ENCODE measurements at regions not wholly inside any gene's neighbourhood (a gene's known extent, or its start where the extent isn't known, plus 50 kb on each side); places are given as distances from the start of the nearest gene placed in this dataset.
A peak's percentile ranks its signal among the peaks of the same experiment; 100 is the strongest.

- no peak overlapping the region for H3K4me3 ChIP-seq (ENCODE audit: low read depth, low read length)
- no peak for DNase-seq (ENCODE audit: low read depth)
- no peak for TF ChIP-seq CTCF (IDR thresholded peaks at IDR 0.05; ENCODE audit: low read depth, low read length)
- no peak for TF ChIP-seq POLR2A (IDR thresholded peaks at IDR 0.05; ENCODE audit: extremely low read depth, insufficient read length)
- no peak for TF ChIP-seq MYC (IDR thresholded peaks at IDR 0.05; ENCODE audit: low read depth, low read length)
- TF ChIP-seq MAX (IDR thresholded peaks at IDR 0.05; ENCODE audit: low read depth, low read length), result no peak
Observed at GRCh38 chr12:124224535-124225110, 70.3 kb upstream of the RFLNA start.

GRCh38 chr12:124225730-124226129, 69.2 kb upstream of the RFLNA start:
- no peak overlapping the region for H3K4me3 ChIP-seq (ENCODE audit: low read depth, low read length)
- no peak for DNase-seq (ENCODE audit: low read depth)
- TF ChIP-seq MAX (IDR thresholded peaks at IDR 0.05; ENCODE audit: low read depth, low read length) (no peak), MYC (IDR thresholded peaks at IDR 0.05; ENCODE audit: low read depth, low read length) (no peak), POLR2A (IDR thresholded peaks at IDR 0.05; ENCODE audit: extremely low read depth, insufficient read length) (no peak), CTCF (IDR thresholded peaks at IDR 0.05; ENCODE audit: low read depth, low read length) (no peak)

DNA sequence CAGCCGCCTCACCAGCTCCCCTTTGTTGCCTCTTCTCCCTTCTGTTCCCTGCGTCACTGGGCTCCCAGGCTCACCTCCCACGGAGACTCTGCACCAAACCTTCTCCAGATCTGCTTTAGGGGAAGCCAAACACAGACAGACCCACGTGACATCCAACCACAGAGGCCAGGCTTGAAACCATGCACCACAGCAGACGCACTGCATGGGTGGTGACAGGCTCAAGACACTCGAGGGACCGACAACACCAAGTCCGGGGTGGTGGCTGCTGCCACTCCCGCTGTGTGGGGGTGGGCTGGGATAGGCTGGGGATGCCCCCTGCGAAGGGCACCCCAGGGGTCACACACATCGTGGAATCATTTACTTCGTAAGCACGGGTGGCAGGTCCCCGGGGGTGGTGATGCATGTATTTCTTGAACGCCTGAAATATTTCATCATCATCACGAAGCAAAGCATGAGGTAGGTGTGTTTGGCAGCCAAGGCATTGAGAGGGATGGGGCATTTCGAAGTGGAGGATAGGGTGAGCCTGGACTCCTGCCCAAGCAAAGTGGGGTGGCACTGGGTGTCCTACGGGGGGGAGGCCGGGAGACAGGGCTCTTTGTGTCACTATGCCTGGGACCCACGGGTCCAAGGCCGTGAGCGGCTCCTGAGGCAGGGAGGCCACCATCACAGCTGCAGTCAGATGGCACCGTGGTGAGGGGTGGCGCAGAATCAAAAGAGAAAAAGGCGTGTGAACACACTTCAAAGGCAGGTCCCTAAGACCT, 66.8 kb upstream of the RFLNA start:
- H3K4me3 ChIP-seq (ENCODE audit: low read depth, low read length), result no peak overlapping the region
- TF ChIP-seq POLR2A (IDR thresholded peaks at IDR 0.05; ENCODE audit: extremely low read depth, insufficient read length) (no peak), MYC (IDR thresholded peaks at IDR 0.05; ENCODE audit: low read depth, low read length) (no peak), CTCF (IDR thresholded peaks at IDR 0.05; ENCODE audit: low read depth, low read length) (no peak), MAX (IDR thresholded peaks at IDR 0.05; ENCODE audit: low read depth, low read length) (peak; percentile 50; the same call in 1 of the 2 replicates)
- DNase-seq (ENCODE audit: low read depth), result peak; percentile 58

GRCh38 chr12:124229520-124229919, 65.4 kb upstream of the RFLNA start:
- peak; percentile 23 for DNase-seq (ENCODE audit: low read depth)
- H3K4me3 ChIP-seq (ENCODE audit: low read depth, low read length), result no peak overlapping the region
- TF ChIP-seq CTCF (IDR thresholded peaks at IDR 0.05; ENCODE audit: low read depth, low read length) (no peak), POLR2A (IDR thresholded peaks at IDR 0.05; ENCODE audit: extremely low read depth, insufficient read length) (no peak), MYC (IDR thresholded peaks at IDR 0.05; ENCODE audit: low read depth, low read length) (no peak), MAX (IDR thresholded peaks at IDR 0.05; ENCODE audit: low read depth, low read length) (no peak)

GRCh38 chr12:124230117-124230757, 64.7 kb upstream of the RFLNA start:
- no peak for TF ChIP-seq MYC (IDR thresholded peaks at IDR 0.05; ENCODE audit: low read depth, low read length)
- TF ChIP-seq CTCF (IDR thresholded peaks at IDR 0.05; ENCODE audit: low read depth, low read length), result no peak
- TF ChIP-seq MAX (IDR thresholded peaks at IDR 0.05; ENCODE audit: low read depth, low read length), result no peak
- TF ChIP-seq POLR2A (IDR thresholded peaks at IDR 0.05; ENCODE audit: extremely low read depth, insufficient read length), result no peak
- no peak for DNase-seq (ENCODE audit: low read depth)
- H3K4me3 ChIP-seq (ENCODE audit: low read depth, low read length), result no peak overlapping the region
